GM12891 (cell line): ENCODE measurements at regions not wholly inside any gene's neighbourhood (a gene's known extent, or its start where the extent isn't known, plus 50 kb on each side); places are given as distances from the start of the nearest gene placed in this dataset.

ENCODE experiments used
- POLR2A ChIP-seq: IDR thresholded peaks from 2 replicates; pipeline ENCODE4 v1.6.1; 2011; ENCODE audit warnings: low read depth, low read length, control low read depth
- POLR2AphosphoS5 ChIP-seq: IDR thresholded peaks from 2 replicates; pipeline ENCODE4 v1.6.1; 2011; ENCODE audit warnings: low read depth, low read length, control low read depth
- POU2F2 ChIP-seq: IDR thresholded peaks from 2 replicates; pipeline ENCODE4 v1.6.1; 2011; ENCODE audit warnings: low read depth, mild to moderate bottlenecking, control low read depth, low read length, moderate library complexity
- SPI1 ChIP-seq: IDR thresholded peaks from 2 replicates; pipeline ENCODE4 v1.6.1; 2011; ENCODE audit warnings: low read depth, low read length, control low read depth
- TAF1 ChIP-seq: IDR thresholded peaks from 2 replicates; pipeline ENCODE4 v1.6.1; 2011; ENCODE audit warnings: low read depth, low read length, control low read depth

GRCh38 chr1:14429577-14429976, 168.9 kb upstream of the KAZN start:
- TF ChIP-seq TAF1, result no peak
- TF ChIP-seq POLR2A, result no peak
- no peak for TF ChIP-seq POLR2AphosphoS5
- no peak for TF ChIP-seq SPI1
- no peak for TF ChIP-seq POU2F2
